ENCODE measurements at regions not wholly inside any gene's neighbourhood (a gene's known extent, or its start where the extent isn't known, plus 50 kb on each side); places are given as distances from the start of the nearest gene placed in this dataset.
A peak's percentile ranks its signal among the peaks of the same experiment; 100 is the strongest.

GRCh38 chr4:171594293-171594692, 218.9 kb upstream of the GALNTL6 start:
- Histone ChIP-seq H3K4me1 (ENCODE audit: control insufficient read depth in 1 of 2, insufficient read depth in 2 of 2, low read length in 2 of 2) (no peaks in the 10 kb centered on the region), H3K79me2 (ENCODE audit: insufficient read depth, low read length) (no peaks in the 10 kb centered on the region), H2AFZ (ENCODE audit: low read depth, low read length, poor library complexity, severe bottlenecking) (no peak overlapping the region), H3K4me2 (ENCODE audit: low read length) (no peak overlapping the region), H4K20me1 (ENCODE audit: insufficient read depth) (no peaks in the 10 kb centered on the region), H3K27me3 (ENCODE audit: insufficient read depth, low read length) (no peaks in the 10 kb centered on the region), H3K9me2 (ENCODE audit: insufficient read depth) (no peaks in the 10 kb centered on the region; the same call in 1 of the 2 replicates), H3K9ac (ENCODE audit: low read length) (no peak overlapping the region), H3K9me3 (ENCODE audit: control insufficient read depth in 1 of 2, insufficient read depth in 1 of 2, low read depth in 1 of 2, low read length in 2 of 2) (no peaks in the 10 kb centered on the region), H3K4me3 (replicated peaks in 1 of 2; ENCODE audit: low read depth in 1 of 2, low read length in 2 of 2) (no peak overlapping the region), H3K27ac (ENCODE audit: low read depth, low read length) (no peak overlapping the region), H3K36me3 (ENCODE audit: control insufficient read depth in 1 of 2, insufficient read depth in 2 of 2, low read length in 2 of 2) (no peaks in the 10 kb centered on the region)
- intact Hi-C loops (cut with micrococcal nuclease) = no loop called here
- no TSS peak for BruUV-seq (replicated peaks)
- DNase-seq (ENCODE audit: low read depth, low spot score) (no peak), ATAC-seq (no peak; the same call in 1 of the 2 replicates)
- RAD21 ChIA-PET (ENCODE audit: low non-redundant PET in 1 of 2, low total read pairs in 2 of 2, uncharacterized antibody in 2 of 2, unreplicated experiment in 2 of 2) = no interaction called here
- POLR2A ChIA-PET = no interaction called here
- no peak for TF ChIP-seq EGR1 (IDR thresholded peaks at IDR 0.05; ENCODE audit: low read depth)
- no peak for TF ChIP-seq ELF1 (IDR thresholded peaks at IDR 0.05; ENCODE audit: borderline replicate concordance, low read depth)
- TF ChIP-seq ZNF274 (IDR thresholded peaks at IDR 0.05; ENCODE audit: low read depth, low read length) = no peak
- no peak for TF ChIP-seq SIN3A (IDR thresholded peaks at IDR 0.05; ENCODE audit: low read depth)
- no peak for TF ChIP-seq ZFX (IDR thresholded peaks at IDR 0.05)
- TF ChIP-seq CTCF (IDR thresholded peaks at IDR 0.05 in 2 of 3, conservative IDR thresholded peaks at IDR 0.05 in 1 of 3; ENCODE audit: borderline replicate concordance in 1 of 3, insufficient read depth in 1 of 3, low read depth in 2 of 3, low read length in 2 of 3) = 0 out of 6 replicates have a peak, but pooled peaks of 1 of the 3 experiments have one; percentile 3
- CTCF ChIA-PET = no interaction called here

- ATAC-seq = no peak
- Histone ChIP-seq H3K4me2 (ENCODE audit: low read length) (no peak overlapping the region), H3K27ac (ENCODE audit: low read depth, low read length) (no peak overlapping the region), H3K9me2 (ENCODE audit: insufficient read depth) (no peaks in the 10 kb centered on the region), H3K4me3 (replicated peaks in 1 of 2; ENCODE audit: low read depth in 1 of 2, low read length in 2 of 2) (no peak overlapping the region), H3K4me1 (ENCODE audit: control insufficient read depth in 1 of 2, insufficient read depth in 2 of 2, low read length in 2 of 2) (peaks cover 0 to 5% of the 10 kb centered on the region in 2 experiments; a peak in 1 of 4 replicates), H2AFZ (ENCODE audit: low read depth, low read length, poor library complexity, severe bottlenecking) (no peak overlapping the region), H3K9me3 (ENCODE audit: control insufficient read depth in 1 of 2, insufficient read depth in 1 of 2, low read depth in 1 of 2, low read length in 2 of 2) (no peaks in the 10 kb centered on the region), H3K27me3 (ENCODE audit: insufficient read depth, low read length) (no peaks in the 10 kb centered on the region), H3K36me3 (ENCODE audit: control insufficient read depth in 1 of 2, insufficient read depth in 2 of 2, low read length in 2 of 2) (no peaks in the 10 kb centered on the region), H3K9ac (ENCODE audit: low read length) (no peak overlapping the region), H4K20me1 (ENCODE audit: insufficient read depth) (no peaks in the 10 kb centered on the region), H3K79me2 (ENCODE audit: insufficient read depth, low read length) (no peaks in the 10 kb centered on the region)
- intact Hi-C loops (cut with micrococcal nuclease) = no loop called here
- DNase-seq (ENCODE audit: low read depth, low spot score) = no peak
- ChIA-PET RAD21 (ENCODE audit: low non-redundant PET in 1 of 2, low total read pairs in 2 of 2, uncharacterized antibody in 2 of 2, unreplicated experiment in 2 of 2) (no interaction called here), CTCF (no interaction called here), POLR2A (no interaction called here)
- BruUV-seq (replicated peaks) = no TSS peak
- no peak for TF ChIP-seq SP1 (IDR thresholded peaks at IDR 0.05; ENCODE audit: low read depth)
- TF ChIP-seq FOSL1 (IDR thresholded peaks at IDR 0.05; ENCODE audit: low read depth) = no peak
- TF ChIP-seq EZH2phosphoT487 (IDR thresholded peaks at IDR 0.05; ENCODE audit: borderline replicate concordance) = no peak
- no peak for TF ChIP-seq ZBTB33 (IDR thresholded peaks at IDR 0.05; ENCODE audit: extremely low read depth, insufficient replicate concordance, low read length)
- no peak for TF ChIP-seq SRF (IDR thresholded peaks at IDR 0.05; ENCODE audit: low read depth)
- TF ChIP-seq TCF7L2 (IDR thresholded peaks at IDR 0.05; ENCODE audit: borderline replicate concordance, extremely low read depth, insufficient read depth, insufficient read length) = no peak
- TF ChIP-seq SIN3A (IDR thresholded peaks at IDR 0.05; ENCODE audit: low read depth) = no peak
- TF ChIP-seq REST (IDR thresholded peaks at IDR 0.05; ENCODE audit: low read depth) = no peak
- TF ChIP-seq ZFX (IDR thresholded peaks at IDR 0.05) = no peak
- TF ChIP-seq RAD21 (IDR thresholded peaks at IDR 0.05; ENCODE audit: low read depth) = no peak
These were observed 222.5 kb upstream of the GALNTL6 start for GRCh38 chr4:171590716-171591115.
